ENCODE measurements at regions not wholly inside any gene's neighbourhood (a gene's known extent, or its start where the extent isn't known, plus 50 kb on each side); places are given as distances from the start of the nearest gene placed in this dataset.

GRCh38 chr20:4585104-4585753 lies 101.0 kb upstream of the PRNP start:
- TF ChIP-seq CTCF (IDR thresholded peaks at IDR 0.05): no peak
- TF ChIP-seq RFX5 (IDR thresholded peaks at IDR 0.05; ENCODE audit: low read length): no peak
- TF ChIP-seq, protein P1, sequence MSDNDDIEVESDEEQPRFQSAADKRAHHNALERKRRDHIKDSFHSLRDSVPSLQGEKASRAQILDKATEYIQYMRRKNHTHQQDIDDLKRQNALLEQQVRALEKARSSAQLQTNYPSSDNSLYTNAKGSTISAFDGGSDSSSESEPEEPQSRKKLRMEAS (IDR thresholded peaks at IDR 0.05; ENCODE audit: low read depth): no peak
- TF ChIP-seq POLR2AphosphoS5 (IDR thresholded peaks at IDR 0.05; ENCODE audit: low read depth, low read length): no peak
- TF ChIP-seq, protein P2, sequence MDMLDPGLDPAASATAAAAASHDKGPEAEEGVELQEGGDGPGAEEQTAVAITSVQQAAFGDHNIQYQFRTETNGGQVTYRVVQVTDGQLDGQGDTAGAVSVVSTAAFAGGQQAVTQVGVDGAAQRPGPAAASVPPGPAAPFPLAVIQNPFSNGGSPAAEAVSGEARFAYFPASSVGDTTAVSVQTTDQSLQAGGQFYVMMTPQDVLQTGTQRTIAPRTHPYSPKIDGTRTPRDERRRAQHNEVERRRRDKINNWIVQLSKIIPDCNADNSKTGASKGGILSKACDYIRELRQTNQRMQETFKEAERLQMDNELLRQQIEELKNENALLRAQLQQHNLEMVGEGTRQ (IDR thresholded peaks at IDR 0.05; ENCODE audit: borderline replicate concordance, low read depth, low read length): no peak
- no peak for TF ChIP-seq FOSL2 (IDR thresholded peaks at IDR 0.05; ENCODE audit: borderline replicate concordance, low read depth)

All from SK-N-SH (cell line).